ENCODE measurements at regions not wholly inside any gene's neighbourhood (a gene's known extent, or its start where the extent isn't known, plus 50 kb on each side); places are given as distances from the start of the nearest gene placed in this dataset.

DNA sequence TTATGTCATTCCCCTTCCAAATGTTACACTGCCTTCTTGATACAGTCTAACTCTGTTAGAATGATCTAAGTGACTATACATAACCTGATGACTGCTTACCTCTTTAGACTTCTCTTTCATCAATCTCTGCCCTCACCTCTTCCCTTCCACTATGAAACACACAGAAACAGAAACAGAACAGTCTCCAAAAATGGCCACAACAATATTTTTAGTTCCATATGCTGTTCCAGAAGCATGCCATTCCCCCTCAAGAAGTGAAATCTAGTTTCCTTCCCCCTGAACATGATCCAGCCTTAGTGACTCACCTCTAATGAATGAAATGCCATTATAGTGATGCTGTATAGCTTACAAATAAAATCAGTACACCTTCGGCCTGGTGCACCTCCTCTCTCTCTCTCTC lies 229.3 kb upstream of the TENT5A start:
- TF ChIP-seq POLR2AphosphoS5 (IDR thresholded peaks at IDR 0.05), result no peak
- no peak for TF ChIP-seq CTCF (IDR thresholded peaks at IDR 0.05)
- TF ChIP-seq POLR2A (IDR thresholded peaks at IDR 0.05), result no peak

Data from gastroesophageal sphincter (tissue), 3 donors.